BLaER1 treated with 17β-estradiol and CSF1 and Interleukin-3, amounts not matched to agents 10 nM and 100 nM (cell line): ENCODE measurements at regions not wholly inside any gene's neighbourhood (a gene's known extent, or its start where the extent isn't known, plus 50 kb on each side); places are given as distances from the start of the nearest gene placed in this dataset.

Experiments
- H3K27ac ChIP-seq, 11 experiments: shearing (Covaris generic); formaldehyde crosslinking; 2 replicates each; pipeline ENCODE4 v1.8.1; 2022
- H3K27me3 ChIP-seq, 11 experiments: shearing (Covaris generic); formaldehyde crosslinking; 2 replicates each; pipeline ENCODE4 v1.8.1; 2022
- H3K36me3 ChIP-seq, 11 experiments: shearing (Covaris generic); formaldehyde crosslinking; 2 replicates each; pipeline ENCODE4 v1.8.1; 2022
- H3K4me1 ChIP-seq, 10 experiments: shearing (Covaris generic); formaldehyde crosslinking; 2 replicates each; pipeline ENCODE4 v1.8.1; 2022
- H3K4me2 ChIP-seq, 11 experiments: shearing (Covaris generic); formaldehyde crosslinking; 2 replicates each; pipeline ENCODE4 v1.8.1; 2022
- H3K4me3 ChIP-seq, 10 experiments: shearing (Covaris generic); formaldehyde crosslinking; 2 replicates each; pipeline ENCODE4 v1.8.1; 2022
- H3K9ac ChIP-seq, 11 experiments: shearing (Covaris generic); formaldehyde crosslinking; 2 replicates each; pipeline ENCODE4 v1.8.1; 2022
- H3K9me3 ChIP-seq, 11 experiments: shearing (Covaris generic); formaldehyde crosslinking; replicated peaks in 1 of 11; 2 replicates each; pipeline ENCODE4 v1.8.1; 2022
- H4K20me1 ChIP-seq, 11 experiments: shearing (Covaris generic); formaldehyde crosslinking; 2 replicates each; pipeline ENCODE4 v1.8.1; 2022
- Cebpa-rat ChIP-seq, 11 experiments: shearing (Covaris generic); IDR thresholded peaks; 2 replicates each; pipeline ENCODE4 v1.8.1; 2022

DNA sequence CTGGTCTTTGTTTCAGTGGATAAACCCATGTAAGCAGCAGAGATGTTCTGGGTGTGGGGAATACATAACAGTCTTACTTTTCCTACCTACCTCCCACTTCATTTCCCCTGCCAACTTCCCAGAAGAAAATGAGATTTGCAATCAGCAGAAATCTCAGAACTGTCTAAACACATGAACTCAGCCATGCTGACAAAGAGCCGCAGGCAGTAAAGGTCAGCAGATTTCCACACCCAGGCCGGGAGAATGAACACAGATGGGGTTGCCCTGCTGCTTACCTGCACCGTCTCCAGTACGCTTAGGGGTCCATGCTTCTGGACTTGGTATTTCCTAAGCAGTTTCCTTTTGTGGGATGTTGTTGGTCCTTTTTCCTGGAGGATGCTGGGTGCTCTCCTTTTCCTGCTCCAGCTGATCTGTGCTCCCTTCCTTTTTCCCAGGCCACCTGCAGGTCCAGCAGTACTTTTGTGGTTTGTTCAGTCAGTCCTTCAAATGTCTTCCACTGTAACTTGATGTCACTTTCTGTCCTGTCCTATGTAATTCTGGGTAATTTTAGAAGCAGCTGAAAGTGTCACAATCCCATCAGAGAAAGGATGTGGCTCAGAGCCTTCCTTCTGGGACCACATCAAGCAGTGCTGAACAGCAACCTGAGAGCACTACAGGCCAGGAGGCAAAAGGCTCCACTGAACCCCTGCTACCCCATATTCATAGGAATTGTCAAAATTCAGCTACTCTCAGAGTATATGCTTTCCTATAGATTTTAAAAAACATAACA, 129.0 kb downstream of the CEP57L1 start:
- H3K9me3 ChIP-seq, result peaks cover 0 to 11% (median 7%) of the 10 kb centered on the region in 11 experiments; a peak in 10 of 22 replicates
- H3K4me3 ChIP-seq, result no peak overlapping the region
- H3K4me2 ChIP-seq, result peak overlapping the region in 10 of 11 experiments; percentile 2 to 46 (median 20); a peak in 17 of 22 replicates
- H3K4me1 ChIP-seq, result peaks cover 9 to 21% (median 12%) of the 10 kb centered on the region in 10 experiments; a peak in 19 of 20 replicates
- no peak overlapping the region for H3K9ac ChIP-seq
- H3K36me3 ChIP-seq, result no peaks in the 10 kb centered on the region
- H4K20me1 ChIP-seq, result no peaks in the 10 kb centered on the region
- TF ChIP-seq Cebpa-rat (IDR thresholded peaks at IDR 0.05), result no peak
- no peak overlapping the region for H3K27ac ChIP-seq
- H3K27me3 ChIP-seq, result no peaks in the 10 kb centered on the region

DNA sequence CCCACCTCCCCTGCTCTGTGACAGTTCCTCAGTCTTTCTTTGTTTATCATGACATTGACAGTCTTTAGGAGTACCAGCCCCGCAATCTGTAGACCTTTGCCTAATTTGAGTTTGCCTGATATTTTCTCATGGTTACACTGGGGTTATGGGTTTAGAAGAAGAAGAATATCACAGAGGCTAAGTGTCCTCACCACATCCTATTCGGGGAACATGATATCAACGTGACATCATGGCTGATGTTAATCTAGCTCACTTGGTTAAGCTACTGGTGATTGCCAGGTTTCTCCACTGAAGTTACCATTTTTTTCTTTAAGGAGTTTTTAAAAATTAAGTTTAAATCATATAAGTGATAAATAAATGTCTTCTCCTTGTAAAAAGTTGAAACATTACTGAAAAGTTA, 127.5 kb downstream of the CEP57L1 start:
- Histone ChIP-seq H3K36me3 (no peaks in the 10 kb centered on the region), H3K9ac (no peak overlapping the region), H4K20me1 (no peaks in the 10 kb centered on the region), H3K4me3 (no peak overlapping the region), H3K9me3 (peaks cover 0 to 11% (median 7%) of the 10 kb centered on the region in 11 experiments; a peak in 10 of 22 replicates), H3K27ac (no peak overlapping the region), H3K4me1 (peaks cover 9 to 28% (median 12%) of the 10 kb centered on the region in 10 experiments; a peak in 19 of 20 replicates), H3K27me3 (no peaks in the 10 kb centered on the region), H3K4me2 (no peak overlapping the region)
- no peak for TF ChIP-seq Cebpa-rat (IDR thresholded peaks at IDR 0.05)

DNA sequence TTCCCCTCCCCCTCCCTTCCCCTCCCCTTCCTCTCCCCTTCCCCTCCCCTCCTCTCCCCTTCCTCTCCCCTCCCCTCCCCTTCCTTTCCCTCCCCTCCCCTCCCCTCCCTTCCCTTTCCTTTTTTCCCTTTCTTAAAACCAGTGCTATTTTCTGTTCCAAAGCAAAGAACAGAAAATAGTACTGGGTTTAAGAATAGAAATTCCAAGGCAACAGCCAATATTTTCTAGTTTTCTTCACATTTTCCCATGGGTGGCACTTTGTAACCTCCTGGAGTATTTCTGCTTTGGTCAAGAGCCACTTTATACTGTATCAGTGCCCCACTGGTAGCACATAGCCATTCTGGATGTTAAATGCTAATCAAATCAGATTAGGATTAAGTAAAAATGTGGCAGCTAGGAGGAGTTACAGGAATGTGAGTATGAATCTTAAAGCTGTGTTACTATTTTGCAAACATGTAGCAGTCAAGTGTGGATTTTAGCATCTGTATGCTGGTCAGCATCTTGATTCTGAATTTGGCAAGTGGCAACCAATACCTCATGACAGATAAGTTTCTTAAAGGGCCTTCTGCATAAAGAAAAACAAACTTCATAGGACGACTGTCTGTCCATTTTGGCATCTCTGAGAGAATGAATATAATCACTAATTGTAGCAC, 126.4 kb downstream of the CEP57L1 start:
- no peak overlapping the region for H3K4me2 ChIP-seq
- H3K27me3 ChIP-seq, result no peaks in the 10 kb centered on the region
- no peak overlapping the region for H3K4me3 ChIP-seq
- no peak overlapping the region for H3K9ac ChIP-seq
- H3K4me1 ChIP-seq, result peaks cover 9 to 30% (median 12%) of the 10 kb centered on the region in 10 experiments; a peak in 19 of 20 replicates
- no peaks in the 10 kb centered on the region for H4K20me1 ChIP-seq
- no peak overlapping the region for H3K27ac ChIP-seq
- TF ChIP-seq Cebpa-rat (IDR thresholded peaks at IDR 0.05), result no peak
- H3K36me3 ChIP-seq, result no peaks in the 10 kb centered on the region
- peaks cover 0 to 11% (median 8%) of the 10 kb centered on the region in 11 experiments; a peak in 12 of 22 replicates for H3K9me3 ChIP-seq
